Endothelial cell of umbilical vein (primary cell): ENCODE measurements at regions not wholly inside any gene's neighbourhood (a gene's known extent, or its start where the extent isn't known, plus 50 kb on each side); places are given as distances from the start of the nearest gene placed in this dataset.

ENCODE experiments used
- BruUV-seq: library from RNA; stranded (reverse); fragments of 400-500 nt; replicated peaks from 2 replicates; lab custom pipeline; 2021; lab: Mats Ljungman, UMichigan
- CTCF ChIA-PET: fragments of 300-600, 350-600 bp; sonication (Branson Sonifier 250); formaldehyde crosslinking; loops from one replicate; lab custom pipeline; 2021; ENCODE audit warnings: antibody characterized with exemption, inconsistent platforms; lab: Charles Lee
- POLR2A ChIA-PET: fragments of 300-600, 350-600 bp; sonication (Branson Sonifier 250); formaldehyde crosslinking; loops from one replicate; lab custom pipeline; 2021; ENCODE audit warnings: antibody characterized with exemption, inconsistent platforms; lab: Charles Lee
- DNase-seq: peaks from one replicate; pipeline ENCODE4 v3.0.0-alpha.2; 2011; ENCODE audit warnings: low read depth, low spot score
- FAIRE-seq: peaks from 2 replicates; lab custom pipeline; 2011; peaks lifted over from hg19 to GRCh38; lab: Jason Lieb, UNC
- H2AFZ ChIP-seq: 2 replicates; pipeline ENCODE4 v1.6.0; 2012; ENCODE audit warnings: low read depth, low read length, control low read depth, inconsistent platforms
- H3K27ac ChIP-seq: 2 replicates; pipeline ENCODE4 v1.5.1; 2011; ENCODE audit warnings: low read depth, mild to moderate bottlenecking, control low read depth, low read length, moderate library complexity; ENCODE audit not compliant: insufficient read depth
- H3K27me3 ChIP-seq, 2 experiments: 2 replicates each; pipeline versions ENCODE4 v1.6.0 to v1.6.1; 2011; ENCODE audit warnings: low read length in 2 of 2, mixed read lengths in 1 of 2; ENCODE audit not compliant: control insufficient read depth in 2 of 2, insufficient read depth in 2 of 2
- H3K36me3 ChIP-seq, 2 experiments: 2 replicates in 1 of 2; 3 replicates in 1 of 2; pipeline ENCODE4 v1.5.1; 2011; ENCODE audit warnings: low read length in 2 of 2, mild to moderate bottlenecking in 1 of 2, moderate library complexity in 1 of 2; ENCODE audit not compliant: control insufficient read depth in 2 of 2, insufficient read depth in 2 of 2; ENCODE audit errors: extremely low read depth in 1 of 2
- H3K4me1 ChIP-seq: 3 replicates; pipeline ENCODE4 v1.5.1; 2011; ENCODE audit warnings: mild to moderate bottlenecking, low read length; ENCODE audit not compliant: control insufficient read depth, insufficient read depth; ENCODE audit errors: extremely low read depth
- H3K4me2 ChIP-seq: 2 replicates; pipeline ENCODE4 v1.6.1; 2011; ENCODE audit warnings: low read length, control low read depth, mixed read lengths; ENCODE audit not compliant: insufficient read depth
- H3K4me3 ChIP-seq, 3 experiments: fragments of 200-600 bp in 1 of 3; sonication (generic), shearing (Covaris generic) in 1 of 3; replicated peaks in 1 of 3; 2 replicates each; pipeline ENCODE4 v1.5.1; 2011 to 2016; ENCODE audit warnings: control low read depth in 3 of 3, low read length in 3 of 3, mild to moderate bottlenecking in 2 of 3, inconsistent platforms in 1 of 3, low read depth in 1 of 3, moderate library complexity in 1 of 3; ENCODE audit not compliant: insufficient read depth in 1 of 3
- H3K79me2 ChIP-seq: 2 replicates; pipeline ENCODE4 v1.6.0; 2012; ENCODE audit warnings: low read length, inconsistent platforms; ENCODE audit not compliant: control insufficient read depth, insufficient read depth
- H3K9ac ChIP-seq: replicated peaks from 2 replicates; pipeline ENCODE3; 2011; ENCODE audit warnings: low read length, control low read depth; ENCODE audit not compliant: insufficient read depth; ENCODE audit errors: extremely low read depth
- H3K9me1 ChIP-seq: replicated peaks from 3 replicates; pipeline ENCODE4 v1.6.0; 2011; ENCODE audit warnings: mild to moderate bottlenecking, low read length; ENCODE audit not compliant: control insufficient read depth, insufficient read depth; ENCODE audit errors: extremely low read depth
- H3K9me3 ChIP-seq: replicated peaks from 2 replicates; pipeline ENCODE4 v1.5.1; 2012; ENCODE audit warnings: low read length, inconsistent platforms; ENCODE audit not compliant: control insufficient read depth, insufficient read depth
- H4K20me1 ChIP-seq: replicated peaks from 2 replicates; pipeline ENCODE3; 2011; ENCODE audit warnings: mild to moderate bottlenecking, low read length; ENCODE audit not compliant: control insufficient read depth, insufficient read depth; ENCODE audit errors: extremely low read depth
- CTCF ChIP-seq, 2 donors: IDR thresholded peaks; 1 replicate in 1 of 2; 2 replicates in 1 of 2; pipeline ENCODE4 v1.5.1; 2011; ENCODE audit warnings: low read length in 2 of 2, mild to moderate bottlenecking in 2 of 2, moderate library complexity in 2 of 2, control low read depth in 1 of 2, inconsistent platforms in 1 of 2, low read depth in 1 of 2; ENCODE audit not compliant: insufficient read depth in 1 of 2; ENCODE audit errors: extremely low read depth in 1 of 2
- EZH2 ChIP-seq: IDR thresholded peaks from 2 replicates; pipeline ENCODE4 v1.6.1; 2012; ENCODE audit warnings: borderline replicate concordance, low read depth, mild to moderate bottlenecking, moderate library complexity, low read length, inconsistent platforms; ENCODE audit not compliant: severe bottlenecking
- FOS ChIP-seq: IDR thresholded peaks from 2 replicates; pipeline ENCODE4 v1.6.1; 2011; ENCODE audit warnings: mild to moderate bottlenecking, low read length, moderate library complexity, borderline replicate concordance; ENCODE audit not compliant: insufficient read depth
- GATA2 ChIP-seq: IDR thresholded peaks from 2 replicates; pipeline ENCODE4 v1.7.0; 2011; ENCODE audit warnings: low read depth, mild to moderate bottlenecking, moderate library complexity, mixed read lengths, low read length; ENCODE audit not compliant: insufficient read length, insufficient read depth
- JUN ChIP-seq: IDR thresholded peaks from 2 replicates; pipeline ENCODE4 v1.6.1; 2011; ENCODE audit warnings: borderline replicate concordance, low read depth; ENCODE audit not compliant: insufficient read length, insufficient read depth
- MAX ChIP-seq: IDR thresholded peaks from 2 replicates; pipeline ENCODE4 v1.6.1; 2011; ENCODE audit not compliant: insufficient read depth, insufficient read length
- MYC ChIP-seq: IDR thresholded peaks from one replicate; pipeline ENCODE4 v1.6.1; 2011; ENCODE audit warnings: mild to moderate bottlenecking, low read depth, low read length
- POLR2A ChIP-seq: IDR thresholded peaks from 2 replicates; pipeline ENCODE4 v1.6.1; 2012; ENCODE audit warnings: low read depth, mild to moderate bottlenecking, control low read depth, low read length
- POLR2AphosphoS5 ChIP-seq: IDR thresholded peaks from 2 replicates; pipeline ENCODE4 v1.6.1; 2012; ENCODE audit warnings: low read depth, mild to moderate bottlenecking, control low read depth, low read length, moderate library complexity; ENCODE audit not compliant: insufficient read depth
- dilution Hi-C: fragments of 300-500 bp; cut with MboI; formaldehyde crosslinking; loops from one replicate; pipeline ENCODE4 v1.15.0; 2019; ENCODE audit warnings: low sequenced_read_pairs; ENCODE audit not compliant: extremely low pct_ligation_motif_present
- intact Hi-C: fragments of 100-400 bp; cut with micrococcal nuclease; formaldehyde crosslinking; loops from one replicate; pipeline ENCODE4 v1.10.0; 2022

- FAIRE-seq (no peak), DNase-seq (no peak)
- Histone ChIP-seq H3K27ac (no peak overlapping the region), H3K27me3 (no peaks in the 10 kb centered on the region), H3K4me1 (peaks cover 27% of the 10 kb centered on the region), H3K9me3 (no peaks in the 10 kb centered on the region), H3K79me2 (no peaks in the 10 kb centered on the region), H3K4me2 (no peak overlapping the region), H3K9me1 (no peaks in the 10 kb centered on the region), H4K20me1 (no peaks in the 10 kb centered on the region), H2AFZ (no peak overlapping the region), H3K4me3 (no peak overlapping the region), H3K36me3 (no peaks in the 10 kb centered on the region), H3K9ac (no peak overlapping the region)
- no peak for TF ChIP-seq EZH2
- TF ChIP-seq POLR2A: no peak
- TF ChIP-seq CTCF (IDR thresholded peaks at IDR 0.05; ENCODE audit: extremely low read depth in 1 of 2, insufficient read depth in 1 of 2, low read depth in 1 of 2, low read length in 2 of 2): no peak
- TF ChIP-seq POLR2AphosphoS5: no peak
- TF ChIP-seq JUN: no peak
- TF ChIP-seq MAX: no peak
- no peak for TF ChIP-seq FOS
- TF ChIP-seq MYC: no peak
- TF ChIP-seq GATA2: no peak
- POLR2A ChIA-PET: no interaction called here
- intact Hi-C loops (no loop called here), dilution Hi-C loops (no loop called here)
- no TSS peak for BruUV-seq
- CTCF ChIA-PET: interaction anchor here (1.0 to 3.3 kb wide), 3 partner anchors 13 to 47 kb away, joined by 3 to 19 read pairs (median 4); no protein-coding TSS in a partner anchor
Observed at GRCh38 chr9:121563425-121563824, 63.8 kb upstream of the GGTA1 start.
